Astrocyte (in vitro differentiated cells and primary cell): ENCODE measurements at regions not wholly inside any gene's neighbourhood (a gene's known extent, or its start where the extent isn't known, plus 50 kb on each side); places are given as distances from the start of the nearest gene placed in this dataset.
A peak's percentile ranks its signal among the peaks of the same experiment; 100 is the strongest.

ENCODE experiments used
- DNase-seq: peaks from one replicate; pipeline ENCODE4 v3.0.0-alpha.2; 2010; ENCODE audit warnings: low read depth
- FAIRE-seq: peaks from 2 replicates; lab custom pipeline; 2011; peaks lifted over from hg19 to GRCh38; lab: Jason Lieb, UNC
- H2AFZ ChIP-seq: 2 replicates; pipeline ENCODE4 v1.6.0; 2012; ENCODE audit warnings: low read depth, low read length, inconsistent platforms
- H3K27ac ChIP-seq: 2 replicates; pipeline ENCODE4 v1.5.1; 2011; ENCODE audit warnings: low read depth, low read length, inconsistent platforms
- H3K27me3 ChIP-seq: 2 replicates; pipeline ENCODE4 v1.6.0; 2011; ENCODE audit warnings: low read length, inconsistent platforms; ENCODE audit not compliant: insufficient read depth
- H3K36me3 ChIP-seq: 2 replicates; pipeline ENCODE4 v1.5.1; 2011; ENCODE audit warnings: low read length, inconsistent platforms; ENCODE audit not compliant: insufficient read depth
- H3K4me1 ChIP-seq: 2 replicates; pipeline ENCODE4 v1.5.1; 2011; ENCODE audit warnings: low read length, inconsistent platforms; ENCODE audit not compliant: insufficient read depth
- H3K4me2 ChIP-seq: 2 replicates; pipeline ENCODE4 v1.6.0; 2012; ENCODE audit warnings: low read length, inconsistent platforms
- H3K4me3 ChIP-seq: 2 replicates; pipeline ENCODE4 v1.5.1; 2011; ENCODE audit warnings: low read depth, mild to moderate bottlenecking, low read length, inconsistent platforms; ENCODE audit not compliant: insufficient read depth
- H3K79me2 ChIP-seq: 2 replicates; pipeline ENCODE4 v1.6.0; 2012; ENCODE audit warnings: mild to moderate bottlenecking, low read length, inconsistent platforms; ENCODE audit not compliant: insufficient read depth
- H3K9ac ChIP-seq: 2 replicates; pipeline ENCODE4 v1.6.0; 2012; ENCODE audit warnings: mild to moderate bottlenecking, low read length, inconsistent platforms
- H3K9me3 ChIP-seq: 2 replicates; pipeline ENCODE4 v1.5.1; 2012; ENCODE audit warnings: low read depth, mild to moderate bottlenecking, low read length, inconsistent platforms; ENCODE audit not compliant: insufficient read depth
- H4K20me1 ChIP-seq: 2 replicates; pipeline ENCODE4 v1.6.0; 2012; ENCODE audit warnings: low read length, inconsistent platforms; ENCODE audit not compliant: insufficient read depth
- H3K27ac Mint-ChIP-seq: one replicate; pipeline ENCODE4 v1.8.0; 2021; ENCODE audit warnings: mild to moderate bottlenecking, mixed read lengths; ENCODE audit not compliant: unreplicated experiment
- H3K27me3 Mint-ChIP-seq: one replicate; pipeline ENCODE4 v1.8.0; 2021; ENCODE audit warnings: low read depth, mixed read lengths; ENCODE audit not compliant: unreplicated experiment
- H3K36me3 Mint-ChIP-seq: one replicate; pipeline ENCODE4 v1.8.0; 2021; ENCODE audit warnings: low read depth, mixed read lengths; ENCODE audit not compliant: unreplicated experiment
- H3K4me1 Mint-ChIP-seq: one replicate; pipeline ENCODE4 v1.8.0; 2021; ENCODE audit warnings: low read depth, mixed read lengths; ENCODE audit not compliant: unreplicated experiment
- H3K4me3 Mint-ChIP-seq: one replicate; pipeline ENCODE4 v1.8.0; 2021; ENCODE audit warnings: mild to moderate bottlenecking, moderate library complexity, mixed read lengths; ENCODE audit not compliant: unreplicated experiment
- H3K9me3 Mint-ChIP-seq: one replicate; pipeline ENCODE4 v1.8.0; 2021; ENCODE audit warnings: mild to moderate bottlenecking, mixed read lengths; ENCODE audit not compliant: unreplicated experiment
- EZH2 ChIP-seq: IDR thresholded peaks from 2 replicates; pipeline ENCODE4 v1.6.1; 2012; ENCODE audit warnings: mild to moderate bottlenecking, low read length, inconsistent platforms; ENCODE audit not compliant: insufficient read depth
- TF ChIP-seq, protein P1 (sequence below): IDR thresholded peaks from 2 replicates; pipeline ENCODE4 v1.5.1; 2011; ENCODE audit warnings: low read depth, mild to moderate bottlenecking, inconsistent platforms, low read length, moderate library complexity; ENCODE audit not compliant: insufficient read depth

- Histone ChIP-seq H3K79me2 (no peaks in the 10 kb centered on the region), H3K4me3 (no peak overlapping the region), H3K27ac (no peak overlapping the region), H3K4me1 (no peaks in the 10 kb centered on the region), H2AFZ (no peak overlapping the region), H3K27me3 (no peaks in the 10 kb centered on the region), H3K9ac (no peak overlapping the region), H4K20me1 (no peaks in the 10 kb centered on the region), H3K4me2 (no peak overlapping the region), H3K36me3 (no peaks in the 10 kb centered on the region), H3K9me3 (no peaks in the 10 kb centered on the region)
- Mint-ChIP-seq H3K27me3 (peaks cover 7% of the 10 kb centered on the region), H3K4me3 (no peak overlapping the region), H3K36me3 (no peaks in the 10 kb centered on the region), H3K9me3 (no peaks in the 10 kb centered on the region), H3K4me1 (no peaks in the 10 kb centered on the region), H3K27ac (no peak overlapping the region)
- TF ChIP-seq EZH2: no peak
- TF ChIP-seq, protein P1, sequence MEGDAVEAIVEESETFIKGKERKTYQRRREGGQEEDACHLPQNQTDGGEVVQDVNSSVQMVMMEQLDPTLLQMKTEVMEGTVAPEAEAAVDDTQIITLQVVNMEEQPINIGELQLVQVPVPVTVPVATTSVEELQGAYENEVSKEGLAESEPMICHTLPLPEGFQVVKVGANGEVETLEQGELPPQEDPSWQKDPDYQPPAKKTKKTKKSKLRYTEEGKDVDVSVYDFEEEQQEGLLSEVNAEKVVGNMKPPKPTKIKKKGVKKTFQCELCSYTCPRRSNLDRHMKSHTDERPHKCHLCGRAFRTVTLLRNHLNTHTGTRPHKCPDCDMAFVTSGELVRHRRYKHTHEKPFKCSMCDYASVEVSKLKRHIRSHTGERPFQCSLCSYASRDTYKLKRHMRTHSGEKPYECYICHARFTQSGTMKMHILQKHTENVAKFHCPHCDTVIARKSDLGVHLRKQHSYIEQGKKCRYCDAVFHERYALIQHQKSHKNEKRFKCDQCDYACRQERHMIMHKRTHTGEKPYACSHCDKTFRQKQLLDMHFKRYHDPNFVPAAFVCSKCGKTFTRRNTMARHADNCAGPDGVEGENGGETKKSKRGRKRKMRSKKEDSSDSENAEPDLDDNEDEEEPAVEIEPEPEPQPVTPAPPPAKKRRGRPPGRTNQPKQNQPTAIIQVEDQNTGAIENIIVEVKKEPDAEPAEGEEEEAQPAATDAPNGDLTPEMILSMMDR: no peak
- DNase-seq (peak; percentile 36), FAIRE-seq (no peak)
Measured at GRCh38 chr2:18154812-18155211, 276.3 kb downstream of the KCNS3 start.

DNA sequence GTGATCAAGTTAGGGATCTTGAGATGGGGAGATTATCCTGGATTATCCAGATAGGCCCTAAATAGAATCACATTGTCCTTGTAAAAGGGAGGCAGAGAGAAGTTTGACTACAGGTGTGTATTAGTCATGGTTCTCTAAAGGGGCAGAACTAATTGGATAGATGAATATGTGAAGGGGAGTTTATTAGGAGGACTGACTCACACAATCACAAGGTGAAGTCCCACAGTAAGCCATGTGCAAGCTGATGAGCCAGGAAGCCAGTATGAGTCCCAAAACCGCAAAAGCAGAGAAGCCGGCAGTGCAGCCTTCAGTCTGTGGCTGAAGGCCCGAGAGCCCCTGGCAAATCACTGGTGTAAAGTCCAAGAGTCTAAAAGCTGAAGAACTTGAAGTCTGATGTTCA lies 275.8 kb downstream of the KCNS3 start:
- Mint-ChIP-seq H3K9me3 (no peaks in the 10 kb centered on the region), H3K4me3 (no peak overlapping the region), H3K27ac (no peak overlapping the region), H3K4me1 (no peaks in the 10 kb centered on the region), H3K27me3 (peaks cover 7% of the 10 kb centered on the region), H3K36me3 (no peaks in the 10 kb centered on the region)
- Histone ChIP-seq H2AFZ (no peak overlapping the region), H4K20me1 (no peaks in the 10 kb centered on the region), H3K4me2 (no peak overlapping the region), H3K79me2 (no peaks in the 10 kb centered on the region), H3K9me3 (no peaks in the 10 kb centered on the region), H3K36me3 (no peaks in the 10 kb centered on the region), H3K27ac (no peak overlapping the region), H3K4me3 (no peak overlapping the region), H3K4me1 (no peaks in the 10 kb centered on the region), H3K27me3 (no peaks in the 10 kb centered on the region), H3K9ac (no peak overlapping the region)
- DNase-seq (peak; percentile 92), FAIRE-seq (no peak)
- TF ChIP-seq EZH2: no peak

GRCh38 chr2:18153741-18154140 lies 275.3 kb downstream of the KCNS3 start:
- H3K36me3 ChIP-seq: no peaks in the 10 kb centered on the region
- Mint-ChIP-seq H3K4me1 (no peaks in the 10 kb centered on the region), H3K36me3 (no peaks in the 10 kb centered on the region), H3K27ac (no peak overlapping the region), H3K4me3 (no peak overlapping the region), H3K9me3 (no peaks in the 10 kb centered on the region), H3K27me3 (peaks cover 7% of the 10 kb centered on the region)
- H3K27me3 ChIP-seq: no peaks in the 10 kb centered on the region
- FAIRE-seq: no peak
- H3K79me2 ChIP-seq: no peaks in the 10 kb centered on the region
- no peak overlapping the region for H3K4me2 ChIP-seq
- no peak overlapping the region for H3K9ac ChIP-seq
- no peaks in the 10 kb centered on the region for H4K20me1 ChIP-seq
- DNase-seq: no peak
- H3K9me3 ChIP-seq: no peaks in the 10 kb centered on the region
- TF ChIP-seq, protein P1: no peak
- no peak for TF ChIP-seq EZH2
- no peaks in the 10 kb centered on the region for H3K4me1 ChIP-seq
- H3K27ac ChIP-seq: no peak overlapping the region
- no peak overlapping the region for H2AFZ ChIP-seq
- H3K4me3 ChIP-seq: no peak overlapping the region
